ENCODE measurements at regions not wholly inside any gene's neighbourhood (a gene's known extent, or its start where the extent isn't known, plus 50 kb on each side); places are given as distances from the start of the nearest gene placed in this dataset.

- no peak for TF ChIP-seq CTCF (IDR thresholded peaks at IDR 0.05; ENCODE audit: low read depth, low read length)
- H3K36me3 ChIP-seq = no peaks in the 10 kb centered on the region
- no peak for DNase-seq
- peaks cover 91% of the 10 kb centered on the region for H3K27me3 ChIP-seq (ENCODE audit: insufficient read depth, low read depth, severe bottlenecking)
- H3K4me3 ChIP-seq (ENCODE audit: low read depth, low read length) = no peak overlapping the region
- H3K9me3 ChIP-seq (ENCODE audit: severe bottlenecking) = no peaks in the 10 kb centered on the region
- H3K27ac ChIP-seq = no peak overlapping the region
Observed at GRCh38 chr7:156145996-156146395, 333.7 kb upstream of the SHH start.

DNA sequence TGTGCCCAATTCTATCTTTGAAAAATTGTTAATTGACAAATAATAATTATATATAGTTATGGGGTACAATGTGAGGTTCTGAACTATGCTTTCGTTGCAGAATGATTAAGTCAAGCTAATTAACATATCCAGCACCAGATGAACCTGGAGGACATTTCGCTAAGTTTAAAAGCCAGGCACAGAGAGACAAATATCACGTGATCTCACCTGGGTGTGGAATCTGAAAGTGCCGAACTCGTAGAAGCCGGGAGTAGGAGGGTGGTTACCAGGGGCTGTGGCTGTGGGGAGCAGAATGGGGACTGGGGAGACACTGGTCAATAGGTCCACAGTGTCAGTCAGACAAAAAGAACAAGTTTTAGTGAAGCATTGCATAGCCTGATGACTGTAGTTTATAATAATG is 332.9 kb upstream of the SHH start:
- peaks cover 89% of the 10 kb centered on the region for H3K27me3 ChIP-seq (ENCODE audit: insufficient read depth, low read depth, severe bottlenecking)
- DNase-seq = no peak
- H3K9me3 ChIP-seq (ENCODE audit: severe bottlenecking) = no peaks in the 10 kb centered on the region

DNA sequence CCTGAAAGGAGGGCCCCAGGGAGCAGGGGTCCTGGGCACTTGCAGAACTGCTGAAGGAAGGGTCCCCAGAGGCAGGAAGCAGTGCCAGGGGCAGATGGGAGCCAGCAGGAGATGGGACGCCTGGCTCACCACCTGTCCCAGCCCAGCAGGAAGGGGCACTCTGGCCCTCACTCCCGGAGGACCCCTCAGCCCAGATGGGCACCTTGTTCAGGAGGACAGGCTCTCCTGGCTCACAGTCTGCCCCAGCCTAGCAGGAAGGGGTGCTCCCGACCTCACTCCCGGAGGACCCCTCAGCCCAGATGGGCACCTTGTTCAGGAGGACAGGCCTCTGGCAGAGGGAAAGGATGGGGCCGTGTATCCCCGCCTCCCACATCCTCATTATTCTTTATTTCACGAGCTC is 331.4 kb upstream of the SHH start:
- peaks cover 88% of the 10 kb centered on the region for H3K27me3 ChIP-seq (ENCODE audit: insufficient read depth, low read depth, severe bottlenecking)
- no peaks in the 10 kb centered on the region for H3K36me3 ChIP-seq
- TF ChIP-seq CTCF (IDR thresholded peaks at IDR 0.05; ENCODE audit: low read depth, low read length) = no peak
- no peak overlapping the region for H3K4me3 ChIP-seq (ENCODE audit: low read depth, low read length)
- no peak for DNase-seq
- H3K9me3 ChIP-seq (ENCODE audit: severe bottlenecking) = no peaks in the 10 kb centered on the region
- H3K27ac ChIP-seq = no peak overlapping the region

More for the DNA sequence above, 332.9 kb upstream of the SHH start:
- no peak overlapping the region for H3K27ac ChIP-seq
- no peak overlapping the region for H3K4me3 ChIP-seq (ENCODE audit: low read depth, low read length)
- no peak for TF ChIP-seq CTCF (IDR thresholded peaks at IDR 0.05; ENCODE audit: low read depth, low read length)
- H3K36me3 ChIP-seq = no peaks in the 10 kb centered on the region

- no peak overlapping the region for H3K27ac ChIP-seq
- no peak overlapping the region for H3K4me3 ChIP-seq (ENCODE audit: low read depth, low read length)
- no peak for TF ChIP-seq CTCF (IDR thresholded peaks at IDR 0.05; ENCODE audit: low read depth, low read length)
- DNase-seq = no peak
- no peaks in the 10 kb centered on the region for H3K36me3 ChIP-seq
- H3K27me3 ChIP-seq (ENCODE audit: insufficient read depth, low read depth, severe bottlenecking) = peaks cover 85% of the 10 kb centered on the region
- H3K9me3 ChIP-seq (ENCODE audit: severe bottlenecking) = no peaks in the 10 kb centered on the region
Observed at GRCh38 chr7:156143158-156143557, 330.9 kb upstream of the SHH start.

GRCh38 chr7:156141941-156142340 is 329.7 kb upstream of the SHH start:
- H3K4me3 ChIP-seq (ENCODE audit: low read depth, low read length) = no peak overlapping the region
- H3K27me3 ChIP-seq (ENCODE audit: insufficient read depth, low read depth, severe bottlenecking) = peaks cover 84% of the 10 kb centered on the region
- no peak for DNase-seq
- no peak for TF ChIP-seq CTCF (IDR thresholded peaks at IDR 0.05; ENCODE audit: low read depth, low read length)
- no peaks in the 10 kb centered on the region for H3K9me3 ChIP-seq (ENCODE audit: severe bottlenecking)
- H3K36me3 ChIP-seq = no peaks in the 10 kb centered on the region
- no peak overlapping the region for H3K27ac ChIP-seq

DNA sequence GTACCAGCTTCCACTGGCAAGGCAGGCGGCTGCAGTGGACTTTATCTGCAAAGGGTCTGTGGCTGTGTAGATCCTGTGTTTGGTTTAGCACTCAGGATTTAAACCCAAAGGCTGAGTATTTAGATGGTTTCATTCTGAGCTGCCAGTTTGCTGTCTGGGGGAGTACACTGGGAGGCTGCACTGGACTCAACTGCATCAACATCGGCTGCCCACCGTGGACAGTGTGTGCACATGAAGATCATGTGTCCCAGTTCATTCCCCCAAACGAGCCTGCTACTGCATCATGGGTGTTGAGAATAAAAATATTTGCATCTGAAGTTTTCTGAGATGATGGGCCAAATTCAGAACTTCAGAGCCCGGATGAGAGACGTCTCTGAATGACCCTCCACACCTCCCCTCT is 328.6 kb upstream of the SHH start:
- Histone ChIP-seq H3K9me3 (ENCODE audit: severe bottlenecking) (no peaks in the 10 kb centered on the region), H3K27me3 (ENCODE audit: insufficient read depth, low read depth, severe bottlenecking) (peaks cover 84% of the 10 kb centered on the region), H3K27ac (no peak overlapping the region), H3K36me3 (no peaks in the 10 kb centered on the region), H3K4me3 (ENCODE audit: low read depth, low read length) (no peak overlapping the region)
- no peak for TF ChIP-seq CTCF (IDR thresholded peaks at IDR 0.05; ENCODE audit: low read depth, low read length)
- DNase-seq = no peak
